NCI-H446 treated with DMSO at 0.1 percent for 48 hours (cell line): ENCODE measurements at regions not wholly inside any gene's neighbourhood (a gene's known extent, or its start where the extent isn't known, plus 50 kb on each side); places are given as distances from the start of the nearest gene placed in this dataset.

Source experiments
- DNase-seq: peaks from one replicate; lab custom pipeline; 2025; lab: John Stamatoyannopoulos, UW

GRCh38 chr11:116642481-116642880 is 130.3 kb downstream of the BUD13 start:
- DNase-seq = no peak

- DNase-seq = no peak
Measured at GRCh38 chr11:116641561-116642045, 131.2 kb downstream of the BUD13 start.

- DNase-seq = peak; percentile 5
Measured at GRCh38 chr11:116640641-116641402, 132.0 kb downstream of the BUD13 start.

GRCh38 chr11:116638463-116638862 is 134.3 kb downstream of the BUD13 start:
- DNase-seq = no peak

GRCh38 chr11:116637766-116638165 is 135.0 kb downstream of the BUD13 start:
- no peak for DNase-seq

GRCh38 chr11:116636341-116636929 is 136.4 kb downstream of the BUD13 start:
- no peak for DNase-seq

- no peak for DNase-seq
Measured at GRCh38 chr11:116631201-116631600, 141.6 kb downstream of the BUD13 start.

- no peak for DNase-seq
Measured at GRCh38 chr11:116618461-116618860, 154.3 kb downstream of the BUD13 start.

GRCh38 chr11:116615211-116615865 is 157.4 kb downstream of the BUD13 start:
- no peak for DNase-seq

GRCh38 chr11:116614306-116615210 is 158.2 kb downstream of the BUD13 start:
- DNase-seq = no peak

GRCh38 chr11:116613206-116613875 is 159.4 kb downstream of the BUD13 start:
- no peak for DNase-seq

GRCh38 chr11:116611998-116612620 is 160.7 kb downstream of the BUD13 start:
- DNase-seq = no peak

- no peak for DNase-seq
Measured at GRCh38 chr11:116610190-116610589, 162.6 kb downstream of the BUD13 start.

- DNase-seq = no peak
Measured at GRCh38 chr11:116607027-116607426, 165.8 kb downstream of the BUD13 start.

GRCh38 chr11:116605543-116606459 is 167.0 kb downstream of the BUD13 start:
- DNase-seq = no peak

- DNase-seq = no peak
Measured at GRCh38 chr11:116603728-116604323, 169.0 kb downstream of the BUD13 start.

- no peak for DNase-seq
Measured at GRCh38 chr11:116602637-116602942, 170.2 kb downstream of the BUD13 start.

- no peak for DNase-seq
Measured at GRCh38 chr11:116601814-116602636, 170.8 kb downstream of the BUD13 start.

- no peak for DNase-seq
Measured at GRCh38 chr11:116600930-116601329, 171.9 kb downstream of the BUD13 start.
